ENCODE measurements at regions not wholly inside any gene's neighbourhood (a gene's known extent, or its start where the extent isn't known, plus 50 kb on each side); places are given as distances from the start of the nearest gene placed in this dataset.

DNA sequence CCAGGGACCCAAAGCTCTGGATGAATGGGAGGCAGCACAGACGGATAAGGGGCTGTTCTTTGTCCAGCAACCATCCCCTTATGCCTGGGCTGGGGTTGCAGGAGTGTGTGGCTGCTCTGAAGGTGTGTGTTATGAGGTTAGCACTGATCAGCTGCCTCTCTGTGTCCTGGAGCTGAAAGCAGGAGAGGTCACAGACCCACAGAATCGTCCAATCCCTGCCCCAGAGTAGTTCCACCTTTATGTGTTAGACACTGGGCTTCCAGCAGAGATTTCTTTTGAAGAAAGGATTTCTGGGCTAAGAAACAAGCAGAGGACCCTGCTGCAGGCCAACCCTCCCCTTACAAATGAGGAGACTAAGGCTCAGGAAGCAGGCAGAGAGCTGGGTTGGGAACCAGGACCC is 62.4 kb downstream of the ARL6IP4 start:
- Mint-ChIP-seq H3K4me1 (ENCODE audit: low read depth, unreplicated experiment) (peaks cover 9% of the 10 kb centered on the region), H3K9me3 (ENCODE audit: unreplicated experiment) (peaks cover 3% of the 10 kb centered on the region), H3K4me3 (ENCODE audit: unreplicated experiment) (no peak overlapping the region), H3K27me3 (ENCODE audit: unreplicated experiment) (peaks cover 3% of the 10 kb centered on the region), H3K36me3 (ENCODE audit: unreplicated experiment) (no peaks in the 10 kb centered on the region), H3K27ac (ENCODE audit: unreplicated experiment) (no peak overlapping the region)
- TF ChIP-seq CTCF (IDR thresholded peaks at IDR 0.05; ENCODE audit: partially characterized antibody, unreplicated experiment) = no peak
- DNase-seq = no peak

DNA sequence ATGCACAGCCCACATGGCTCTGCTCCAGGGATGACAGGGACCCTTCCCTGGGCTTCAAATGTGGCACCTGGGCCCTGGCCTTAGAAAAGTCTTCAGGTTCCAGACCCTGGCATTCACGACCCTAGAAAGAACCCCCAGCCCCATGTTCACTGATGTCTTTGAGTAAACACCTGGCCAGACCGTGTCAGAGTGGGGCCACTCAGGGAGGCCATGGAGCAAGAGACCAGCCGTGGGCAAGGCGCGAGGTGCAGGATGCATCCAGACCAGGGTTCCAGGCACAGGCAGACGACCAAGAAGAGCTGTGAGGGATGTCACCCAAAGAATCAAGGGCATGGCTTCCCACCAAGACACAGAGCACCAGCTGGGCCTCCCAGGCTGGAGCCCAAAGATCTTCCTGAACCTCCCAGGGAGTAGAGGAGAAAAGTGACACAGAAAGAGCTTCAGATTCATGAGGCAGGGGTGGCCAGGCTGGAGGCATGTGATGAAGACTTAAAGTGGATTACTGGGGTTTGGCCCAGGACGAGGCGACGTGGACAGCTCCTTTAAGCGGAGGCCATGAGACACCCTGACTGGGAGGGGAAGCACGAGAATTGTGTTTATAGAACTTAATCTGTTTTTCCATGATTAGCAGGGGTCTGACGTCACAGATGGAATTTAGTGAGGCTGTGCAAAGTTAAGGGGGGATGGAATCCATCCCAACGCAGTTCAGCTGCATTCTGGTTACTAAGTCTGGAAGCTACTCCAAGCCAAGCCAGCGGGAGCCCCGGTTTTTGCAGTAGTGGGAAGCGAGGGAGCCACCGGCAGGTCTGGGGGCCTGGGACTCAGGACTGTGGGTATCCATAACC is 61.6 kb downstream of the ARL6IP4 start:
- Mint-ChIP-seq H3K4me1 (ENCODE audit: low read depth, unreplicated experiment) (peaks cover 9% of the 10 kb centered on the region), H3K4me3 (ENCODE audit: unreplicated experiment) (no peak overlapping the region), H3K9me3 (ENCODE audit: unreplicated experiment) (peaks cover 7% of the 10 kb centered on the region), H3K27me3 (ENCODE audit: unreplicated experiment) (peaks cover 7% of the 10 kb centered on the region), H3K36me3 (ENCODE audit: unreplicated experiment) (no peaks in the 10 kb centered on the region), H3K27ac (ENCODE audit: unreplicated experiment) (no peak overlapping the region)
- no peak for TF ChIP-seq CTCF (IDR thresholded peaks at IDR 0.05; ENCODE audit: partially characterized antibody, unreplicated experiment)
- no peak for DNase-seq

DNA sequence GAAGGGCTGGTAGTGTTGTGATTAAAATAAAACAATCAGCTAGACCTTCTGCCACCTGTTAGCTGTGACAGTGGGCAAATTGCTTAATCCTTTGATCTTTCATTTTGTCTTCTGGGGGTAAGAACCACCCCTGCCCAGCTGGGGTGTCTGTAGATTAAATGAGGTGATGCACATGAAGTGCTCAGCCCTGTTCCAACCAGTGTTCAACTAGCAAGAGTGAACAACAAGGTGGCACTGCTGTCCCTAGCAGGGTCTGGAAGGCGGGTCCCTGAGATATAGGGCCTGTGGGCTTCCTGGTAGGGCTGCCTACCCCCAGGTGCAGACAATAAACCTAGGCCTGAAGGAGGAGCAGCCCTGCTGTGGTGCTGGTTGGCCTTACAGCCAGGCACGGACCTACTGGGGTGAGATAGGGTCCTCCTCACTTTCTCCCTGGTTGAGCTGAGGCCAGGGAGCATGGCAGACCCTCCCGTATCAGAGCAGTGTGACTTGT is 60.6 kb downstream of the ARL6IP4 start:
- Mint-ChIP-seq H3K4me1 (ENCODE audit: low read depth, unreplicated experiment) (peaks cover 9% of the 10 kb centered on the region), H3K27ac (ENCODE audit: unreplicated experiment) (no peak overlapping the region), H3K4me3 (ENCODE audit: unreplicated experiment) (no peak overlapping the region), H3K9me3 (ENCODE audit: unreplicated experiment) (peaks cover 3% of the 10 kb centered on the region), H3K36me3 (ENCODE audit: unreplicated experiment) (no peaks in the 10 kb centered on the region), H3K27me3 (ENCODE audit: unreplicated experiment) (peaks cover 6% of the 10 kb centered on the region)
- TF ChIP-seq CTCF (IDR thresholded peaks at IDR 0.05; ENCODE audit: partially characterized antibody, unreplicated experiment) = no peak
- DNase-seq = no peak

GRCh38 chr12:123040106-123040505 is 59.6 kb downstream of the ARL6IP4 start:
- Mint-ChIP-seq H3K4me3 (ENCODE audit: unreplicated experiment) (no peak overlapping the region), H3K9me3 (ENCODE audit: unreplicated experiment) (peaks cover 3% of the 10 kb centered on the region), H3K27me3 (ENCODE audit: unreplicated experiment) (peaks cover 7% of the 10 kb centered on the region), H3K27ac (ENCODE audit: unreplicated experiment) (no peak overlapping the region), H3K36me3 (ENCODE audit: unreplicated experiment) (no peaks in the 10 kb centered on the region), H3K4me1 (ENCODE audit: low read depth, unreplicated experiment) (peaks cover 13% of the 10 kb centered on the region)
- no peak for TF ChIP-seq CTCF (IDR thresholded peaks at IDR 0.05; ENCODE audit: partially characterized antibody, unreplicated experiment)
- no peak for DNase-seq

- Mint-ChIP-seq H3K36me3 (ENCODE audit: unreplicated experiment) (no peaks in the 10 kb centered on the region), H3K27ac (ENCODE audit: unreplicated experiment) (no peak overlapping the region), H3K4me3 (ENCODE audit: unreplicated experiment) (no peak overlapping the region), H3K27me3 (ENCODE audit: unreplicated experiment) (peaks cover 5% of the 10 kb centered on the region), H3K4me1 (ENCODE audit: low read depth, unreplicated experiment) (peaks cover 15% of the 10 kb centered on the region), H3K9me3 (ENCODE audit: unreplicated experiment) (peaks cover 3% of the 10 kb centered on the region)
- no peak for DNase-seq
- no peak for TF ChIP-seq CTCF (IDR thresholded peaks at IDR 0.05; ENCODE audit: partially characterized antibody, unreplicated experiment)
These were observed 58.5 kb downstream of the ARL6IP4 start for GRCh38 chr12:123038966-123039365.

Data from glutamatergic neuron (in vitro differentiated cells).